IMR-90 (cell line): ENCODE measurements at regions not wholly inside any gene's neighbourhood (a gene's known extent, or its start where the extent isn't known, plus 50 kb on each side); places are given as distances from the start of the nearest gene placed in this dataset.

Source experiments
- ATAC-seq: fragments of 200-7000 bp; cut with Tn5 transposase; 2 replicates; pipeline ENCODE4 v1.9.1; 2020; ENCODE audit warnings: low read depth, mild to moderate bottlenecking, moderate library complexity
- BruUV-seq: library from RNA; stranded (reverse); fragments of 400-500 nt; replicated peaks from 2 replicates; lab custom pipeline; 2021; lab: Mats Ljungman, UMichigan
- CTCF ChIA-PET: fragments of 300-600 bp; formaldehyde crosslinking; extraction: SDS; loops from one replicate; lab custom pipeline; 2021; ENCODE audit warnings: antibody characterized with exemption; lab: Yijun Ruan, JAX
- POLR2A ChIA-PET: fragments of 300-600 bp; sonication (Branson Sonifier 250); formaldehyde crosslinking; loops from one replicate; lab custom pipeline; 2022; ENCODE audit warnings: antibody characterized with exemption; ENCODE audit not compliant: unreplicated experiment; lab: Charles Lee
- DNase-seq: peaks from one replicate; pipeline ENCODE4 v3.0.0; 2013
- H2AFZ ChIP-seq: replicated peaks from 2 replicates; pipeline ENCODE3; 2013; ENCODE audit warnings: low read length, mild to moderate bottlenecking; ENCODE audit not compliant: poor library complexity
- H2AK5ac ChIP-seq: 2 replicates; pipeline ENCODE4 v1.6.1; 2013; ENCODE audit warnings: low read depth, low read length, inconsistent platforms
- H2AK9ac ChIP-seq: replicated peaks from 2 replicates; pipeline ENCODE3; 2013; ENCODE audit warnings: mild to moderate bottlenecking, low read depth, low read length, moderate library complexity; ENCODE audit not compliant: poor library complexity
- H2BK120ac ChIP-seq: 2 replicates; pipeline ENCODE4 v1.6.1; 2013; ENCODE audit warnings: low read depth, low read length, inconsistent platforms
- H2BK15ac ChIP-seq: 3 replicates; pipeline ENCODE4 v1.6.1; 2013; ENCODE audit warnings: low read depth, low read length, inconsistent platforms
- H2BK20ac ChIP-seq: 2 replicates; pipeline ENCODE4 v1.6.1; 2013; ENCODE audit warnings: low read depth, mild to moderate bottlenecking, inconsistent platforms, low read length, moderate library complexity
- H2BK5ac ChIP-seq: 2 replicates; pipeline ENCODE4 v1.6.1; 2013; ENCODE audit warnings: mild to moderate bottlenecking, low read depth, low read length, inconsistent platforms; ENCODE audit not compliant: poor library complexity, severe bottlenecking
- H3K14ac ChIP-seq: replicated peaks from 2 replicates; pipeline ENCODE4 v1.6.1; 2013; ENCODE audit warnings: low read depth, low read length, inconsistent platforms
- H3K18ac ChIP-seq: 2 replicates; pipeline ENCODE4 v1.6.1; 2013; ENCODE audit warnings: low read depth, low read length, control low read depth
- H3K23ac ChIP-seq: 2 replicates; pipeline ENCODE4 v1.6.1; 2013; ENCODE audit warnings: low read depth, low read length, inconsistent platforms
- H3K27ac ChIP-seq: 2 replicates; pipeline ENCODE4 v1.5.1; 2013; ENCODE audit warnings: mild to moderate bottlenecking, control low read depth, low read length; ENCODE audit not compliant: insufficient read depth
- H3K27me3 ChIP-seq: 2 replicates; pipeline ENCODE4 v1.6.1; 2013; ENCODE audit warnings: low read length; ENCODE audit not compliant: control insufficient read depth, insufficient read depth
- H3K36me3 ChIP-seq: 2 replicates; pipeline ENCODE4 v1.6.1; 2013; ENCODE audit warnings: low read length, mixed read lengths; ENCODE audit not compliant: control insufficient read depth, insufficient read depth
- H3K4ac ChIP-seq: 2 replicates; pipeline ENCODE4 v1.6.1; 2013; ENCODE audit warnings: low read depth, low read length, inconsistent platforms
- H3K4me1 ChIP-seq: 2 replicates; pipeline ENCODE4 v1.6.1; 2013; ENCODE audit warnings: low read length, mixed read lengths; ENCODE audit not compliant: control insufficient read depth, insufficient read depth
- H3K4me2 ChIP-seq: 2 replicates; pipeline ENCODE4 v1.6.1; 2013; ENCODE audit warnings: low read depth, mild to moderate bottlenecking, control low read depth, low read length, moderate library complexity
- H3K4me3 ChIP-seq: 2 replicates; pipeline ENCODE4 v1.5.1; 2013; ENCODE audit warnings: low read depth, mild to moderate bottlenecking, control low read depth, low read length, moderate library complexity; ENCODE audit not compliant: insufficient read depth
- H3K56ac ChIP-seq: 2 replicates; pipeline ENCODE4 v1.6.1; 2013; ENCODE audit warnings: low read length, inconsistent platforms; ENCODE audit not compliant: insufficient read depth; ENCODE audit errors: extremely low read depth
- H3K79me1 ChIP-seq, 2 experiments: 2 replicates each; pipeline ENCODE4 v1.6.1; 2013; ENCODE audit warnings: low read length in 2 of 2, inconsistent platforms in 1 of 2, low read depth in 1 of 2
- H3K9ac ChIP-seq: 2 replicates; pipeline ENCODE4 v1.6.1; 2013; ENCODE audit warnings: low read depth, low read length, control low read depth
- H3K9me1 ChIP-seq: 2 replicates; pipeline ENCODE4 v1.6.1; 2013; ENCODE audit warnings: low read length, inconsistent platforms; ENCODE audit not compliant: insufficient read depth
- H3K9me3 ChIP-seq: 2 replicates; pipeline ENCODE4 v1.6.1; 2013; ENCODE audit warnings: low read length; ENCODE audit not compliant: control insufficient read depth, insufficient read depth
- H4K20me1 ChIP-seq: 2 replicates; pipeline ENCODE4 v1.6.1; 2013; ENCODE audit warnings: low read length, inconsistent platforms; ENCODE audit not compliant: insufficient read depth
- H4K5ac ChIP-seq: 2 replicates; pipeline ENCODE4 v1.6.1; 2013; ENCODE audit warnings: mild to moderate bottlenecking, low read depth, low read length, control low read depth
- H4K8ac ChIP-seq, 2 experiments: 2 replicates each; pipeline ENCODE4 v1.6.1; 2013; ENCODE audit warnings: low read depth in 2 of 2, low read length in 2 of 2, control low read depth in 1 of 2, inconsistent platforms in 1 of 2
- H4K91ac ChIP-seq: 2 replicates; pipeline ENCODE4 v1.6.1; 2013; ENCODE audit warnings: low read depth, low read length, inconsistent platforms; ENCODE audit not compliant: insufficient read depth
- CEBPB ChIP-seq: IDR thresholded peaks from 2 replicates; pipeline ENCODE4 v1.6.1; 2012; ENCODE audit warnings: low read depth, low read length, improper control_type of control experiment
- CTCF ChIP-seq: conservative IDR thresholded peaks from 2 replicates; pipeline ENCODE4 v1.5.1; 2012; ENCODE audit warnings: mild to moderate bottlenecking, low read depth, low read length, improper control_type of control experiment
- ELK1 ChIP-seq: fragments of 150-350 bp; IDR thresholded peaks from 2 replicates; pipeline ENCODE4 v1.6.1; 2016; ENCODE audit warnings: low read depth, mild to moderate bottlenecking, low read length, moderate library complexity, borderline replicate concordance
- FOS ChIP-seq: fragments of 150-350 bp; IDR thresholded peaks from 2 replicates; pipeline ENCODE4 v1.6.1; 2016; ENCODE audit warnings: low read depth, low read length
- MAFK ChIP-seq: IDR thresholded peaks from 2 replicates; pipeline ENCODE4 v1.6.1; 2012; ENCODE audit warnings: low read depth, low read length, improper control_type of control experiment
- MAZ ChIP-seq: IDR thresholded peaks from 2 replicates; pipeline ENCODE4 v1.6.1; 2012; ENCODE audit warnings: low read depth, mild to moderate bottlenecking, low read length, improper control_type of control experiment, moderate library complexity, borderline replicate concordance
- MXI1 ChIP-seq: IDR thresholded peaks from 2 replicates; pipeline ENCODE4 v1.6.1; 2012; ENCODE audit warnings: low read depth, mild to moderate bottlenecking, low read length, moderate library complexity, borderline replicate concordance
- NFE2L2 ChIP-seq: fragments of 150-350 bp; IDR thresholded peaks from 2 replicates; pipeline ENCODE4 v1.6.1; 2016; ENCODE audit warnings: low read depth, mild to moderate bottlenecking, low read length
- POLR2A ChIP-seq: IDR thresholded peaks from 2 replicates; pipeline ENCODE4 v1.6.1; 2012; ENCODE audit warnings: mild to moderate bottlenecking, low read depth, low read length
- SMC3 ChIP-seq: fragments of 150-350 bp; IDR thresholded peaks from 2 replicates; pipeline ENCODE4 v1.6.1; 2016; ENCODE audit warnings: low read depth, mild to moderate bottlenecking, antibody characterized with exemption, low read length, moderate library complexity
- WGBS, 2 experiments: methylation state at CpG; one replicate each; pipeline versions ENCODE4 v1.1.5 to v1.1.7; 2013; ENCODE audit warnings: missing lambda C conversion rate in 2 of 2; ENCODE audit not compliant: insufficient read length in 1 of 2; ENCODE audit errors: extremely low coverage in 2 of 2; 5-methylcytosine and 5-hydroxymethylcytosine counted together
- dilution Hi-C: fragments of 300-500 bp; cut with HindIII; formaldehyde crosslinking; loops from one replicate; pipeline ENCODE4 v1.14.3; 2018; ENCODE audit warnings: low sequenced_read_pairs; ENCODE audit not compliant: unreplicated experiment
- in situ Hi-C: fragments of 300-500 bp; cut with MboI; formaldehyde crosslinking; loops from 3 replicates; pipeline ENCODE4 v1.14.3; 2019; ENCODE audit warnings: low sequenced_read_pairs, inconsistent platforms, mixed read lengths
- intact Hi-C: fragments of 100-400 bp; cut with micrococcal nuclease; formaldehyde crosslinking; loops from 2 replicates; pipeline ENCODE4 v1.10.0; 2022

GRCh38 chr6:130734161-130734560 is 93.0 kb upstream of the SMLR1 start:
- CTCF ChIA-PET: no interaction called here
- POLR2A ChIA-PET: no interaction called here
- WGBS, 2 experiments: 92% methylated on average over 2 of the region's 3 CpGs; no CpG with 5 or more reads in 1 of the 2 experiments

More at GRCh38 chr6:130734161-130734560, 93.0 kb upstream of the SMLR1 start:
- Histone ChIP-seq H4K91ac (no peak overlapping the region), H2BK15ac (no peak overlapping the region), H2BK5ac (no peak overlapping the region), H3K79me1 (no peaks in the 10 kb centered on the region), H3K18ac (no peak overlapping the region), H3K4me3 (no peak overlapping the region), H4K5ac (no peak overlapping the region), H2BK120ac (no peak overlapping the region), H3K36me3 (no peaks in the 10 kb centered on the region), H2BK20ac (no peak overlapping the region), H3K4me1 (no peaks in the 10 kb centered on the region), H3K9ac (no peak overlapping the region), H3K27me3 (no peaks in the 10 kb centered on the region), H3K9me3 (no peaks in the 10 kb centered on the region), H3K4me2 (no peak overlapping the region), H3K23ac (no peak overlapping the region), H3K4ac (no peak overlapping the region), H3K56ac (no peak overlapping the region), H3K14ac (no peak overlapping the region), H2AK9ac (no peak overlapping the region), H4K8ac (no peak overlapping the region), H3K9me1 (no peaks in the 10 kb centered on the region), H2AFZ (no peak overlapping the region), H3K27ac (no peak overlapping the region), H4K20me1 (no peaks in the 10 kb centered on the region), H2AK5ac (no peak overlapping the region)
- intact Hi-C loops: no loop called here
- ATAC-seq: no peak
- no TSS peak for BruUV-seq
- TF ChIP-seq CEBPB (no peak), ELK1 (no peak), MAFK (no peak), MXI1 (no peak), FOS (no peak), POLR2A (no peak), SMC3 (no peak), MAZ (no peak), NFE2L2 (no peak), CTCF (no peak)
- in situ Hi-C loops: no loop called here
- DNase-seq: no peak
- dilution Hi-C loops: no loop called here
